ENCODE measurements at regions not wholly inside any gene's neighbourhood (a gene's known extent, or its start where the extent isn't known, plus 50 kb on each side); places are given as distances from the start of the nearest gene placed in this dataset.

DNA sequence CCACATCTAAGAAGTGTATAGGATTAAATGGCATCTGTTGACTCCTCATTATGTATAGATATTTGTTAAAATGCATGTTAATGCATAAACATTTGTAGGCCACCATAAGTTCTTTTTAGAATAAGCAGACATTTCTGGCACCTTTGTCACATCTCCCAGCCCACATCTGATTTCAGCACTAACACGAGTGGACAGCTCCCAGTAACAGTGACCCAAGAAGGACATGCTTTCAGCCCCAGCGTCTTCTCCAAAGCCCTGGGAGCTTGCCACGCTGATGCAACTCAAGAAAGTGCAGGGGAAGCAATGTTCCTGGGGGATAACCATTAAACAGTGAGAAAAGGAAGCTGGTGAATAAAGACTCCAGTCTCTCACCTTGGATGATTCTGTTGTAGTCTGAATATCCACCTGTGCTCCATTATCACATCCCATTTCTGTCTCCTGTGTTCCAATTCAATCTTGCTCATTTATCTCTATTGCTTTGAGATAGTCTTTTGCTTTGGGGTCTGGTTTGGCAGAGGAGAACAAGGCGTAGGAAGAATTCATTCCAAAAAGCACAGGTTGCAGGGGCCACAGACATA, 182.6 kb upstream of the THSD7B start:
- Histone ChIP-seq H3K9me3 (ENCODE audit: control insufficient read depth in 2 of 2, low read length in 2 of 2) (no peaks in the 10 kb centered on the region), H3K36me3 (ENCODE audit: control insufficient read depth in 2 of 2, insufficient read depth in 2 of 2, low read length in 2 of 2) (no peaks in the 10 kb centered on the region), H3K27me3 (ENCODE audit: control insufficient read depth in 2 of 2, insufficient read depth in 2 of 2, low read length in 2 of 2) (no peaks in the 10 kb centered on the region), H3K4me1 (ENCODE audit: control insufficient read depth in 2 of 2, insufficient read depth in 2 of 2, low read length in 2 of 2) (no peaks in the 10 kb centered on the region), H3K27ac (ENCODE audit: low read depth in 2 of 2, low read length in 2 of 2) (no peak overlapping the region), H3K4me3 (ENCODE audit: low read length in 2 of 2) (no peak overlapping the region), H3K9ac (ENCODE audit: low read depth in 1 of 2, low read length in 2 of 2) (no peak overlapping the region)

GRCh38 chr2:136572335-136572734, 193.0 kb upstream of the THSD7B start:
- Histone ChIP-seq H3K4me1 (ENCODE audit: control insufficient read depth in 2 of 2, insufficient read depth in 2 of 2, low read length in 2 of 2) (no peaks in the 10 kb centered on the region), H3K9me3 (ENCODE audit: control insufficient read depth in 2 of 2, low read length in 2 of 2) (no peaks in the 10 kb centered on the region), H3K27ac (ENCODE audit: low read depth in 2 of 2, low read length in 2 of 2) (no peak overlapping the region), H3K27me3 (ENCODE audit: control insufficient read depth in 2 of 2, insufficient read depth in 2 of 2, low read length in 2 of 2) (no peaks in the 10 kb centered on the region), H3K9ac (ENCODE audit: low read depth in 1 of 2, low read length in 2 of 2) (no peak overlapping the region), H3K4me3 (ENCODE audit: low read length in 2 of 2) (no peak overlapping the region), H3K36me3 (ENCODE audit: control insufficient read depth in 2 of 2, insufficient read depth in 2 of 2, low read length in 2 of 2) (no peaks in the 10 kb centered on the region)

DNA sequence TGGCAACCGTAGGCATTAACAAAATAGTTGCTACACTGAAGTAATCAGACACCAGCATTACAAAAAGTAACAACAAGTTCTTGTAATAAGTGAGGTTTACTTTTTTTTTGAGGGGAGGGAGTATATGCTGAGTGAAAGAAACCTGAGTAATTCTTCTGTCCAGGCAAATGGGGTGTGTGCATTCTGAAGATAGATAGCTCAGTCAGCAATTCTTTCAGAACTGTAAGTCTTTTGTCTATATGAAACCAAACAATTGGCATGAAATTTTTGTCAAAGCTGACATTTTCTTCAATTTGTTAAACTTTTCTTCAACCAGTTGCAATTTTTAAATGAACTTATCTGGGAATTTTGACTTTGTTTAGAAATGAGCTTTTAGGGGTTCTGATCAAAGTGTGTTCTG, 208.1 kb upstream of the THSD7B start:
- Histone ChIP-seq H3K9me3 (ENCODE audit: control insufficient read depth in 2 of 2, low read length in 2 of 2) (no peaks in the 10 kb centered on the region), H3K27me3 (ENCODE audit: control insufficient read depth in 2 of 2, insufficient read depth in 2 of 2, low read length in 2 of 2) (no peaks in the 10 kb centered on the region), H3K9ac (ENCODE audit: low read depth in 1 of 2, low read length in 2 of 2) (no peak overlapping the region), H3K36me3 (ENCODE audit: control insufficient read depth in 2 of 2, insufficient read depth in 2 of 2, low read length in 2 of 2) (no peaks in the 10 kb centered on the region), H3K27ac (ENCODE audit: low read depth in 2 of 2, low read length in 2 of 2) (no peak overlapping the region), H3K4me1 (ENCODE audit: control insufficient read depth in 2 of 2, insufficient read depth in 2 of 2, low read length in 2 of 2) (no peaks in the 10 kb centered on the region), H3K4me3 (ENCODE audit: low read length in 2 of 2) (no peak overlapping the region)

- H3K36me3 ChIP-seq (ENCODE audit: control insufficient read depth in 2 of 2, insufficient read depth in 2 of 2, low read length in 2 of 2), result no peaks in the 10 kb centered on the region
- no peak overlapping the region for H3K27ac ChIP-seq (ENCODE audit: low read depth in 2 of 2, low read length in 2 of 2)
- H3K4me1 ChIP-seq (ENCODE audit: control insufficient read depth in 2 of 2, insufficient read depth in 2 of 2, low read length in 2 of 2), result no peaks in the 10 kb centered on the region
- H3K4me3 ChIP-seq (ENCODE audit: low read length in 2 of 2), result no peak overlapping the region
- H3K9me3 ChIP-seq (ENCODE audit: control insufficient read depth in 2 of 2, low read length in 2 of 2), result no peaks in the 10 kb centered on the region
- H3K9ac ChIP-seq (ENCODE audit: low read depth in 1 of 2, low read length in 2 of 2), result no peak overlapping the region
- no peaks in the 10 kb centered on the region for H3K27me3 ChIP-seq (ENCODE audit: control insufficient read depth in 2 of 2, insufficient read depth in 2 of 2, low read length in 2 of 2)
Observed at GRCh38 chr2:136550181-136550580, 215.2 kb upstream of the THSD7B start.

DNA sequence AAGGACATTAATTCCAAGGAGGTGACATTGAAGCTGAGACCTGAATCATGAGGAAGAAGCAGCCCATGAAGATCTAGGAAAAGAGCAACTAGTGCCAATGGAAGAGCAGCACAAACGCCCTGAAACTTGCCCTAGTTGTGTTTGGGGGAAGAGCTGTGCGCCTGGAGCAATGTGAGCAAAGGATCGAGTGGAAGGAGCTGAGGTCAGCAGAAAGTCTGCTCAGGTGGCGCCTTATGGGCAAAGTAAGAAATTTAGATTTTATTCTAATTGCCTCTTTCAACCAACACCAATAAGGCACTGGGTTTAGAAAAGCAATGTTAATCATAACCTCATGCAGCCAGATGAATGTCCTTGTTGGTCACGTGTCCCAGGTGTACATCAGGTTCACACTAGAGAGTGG, 226.0 kb upstream of the THSD7B start:
- Histone ChIP-seq H3K27me3 (ENCODE audit: control insufficient read depth in 2 of 2, insufficient read depth in 2 of 2, low read length in 2 of 2) (no peaks in the 10 kb centered on the region), H3K4me3 (ENCODE audit: low read length in 2 of 2) (no peak overlapping the region), H3K9me3 (ENCODE audit: control insufficient read depth in 2 of 2, low read length in 2 of 2) (no peaks in the 10 kb centered on the region), H3K9ac (ENCODE audit: low read depth in 1 of 2, low read length in 2 of 2) (no peak overlapping the region), H3K36me3 (ENCODE audit: control insufficient read depth in 2 of 2, insufficient read depth in 2 of 2, low read length in 2 of 2) (no peaks in the 10 kb centered on the region), H3K27ac (ENCODE audit: low read depth in 2 of 2, low read length in 2 of 2) (no peak overlapping the region), H3K4me1 (ENCODE audit: control insufficient read depth in 2 of 2, insufficient read depth in 2 of 2, low read length in 2 of 2) (no peaks in the 10 kb centered on the region)

DNA sequence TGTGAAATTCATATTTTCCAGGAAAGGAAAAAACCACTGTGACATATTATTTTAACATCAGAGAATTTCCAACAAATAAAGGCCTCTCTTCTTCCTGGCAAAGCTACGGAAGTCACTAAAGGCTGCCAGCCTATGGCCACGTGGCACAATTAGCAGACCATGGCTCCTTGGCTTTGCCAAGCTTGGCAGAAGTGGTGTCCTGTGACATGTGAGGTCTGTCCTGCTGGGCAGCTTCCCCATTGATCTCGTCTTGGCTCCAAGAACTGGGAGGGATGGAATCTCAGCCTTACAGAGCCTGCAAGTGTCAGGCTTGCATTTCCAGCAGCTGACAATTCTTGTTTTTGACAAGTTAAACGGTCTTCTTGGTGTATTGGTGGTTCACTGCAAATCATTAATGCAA, 226.9 kb upstream of the THSD7B start:
- H3K27me3 ChIP-seq (ENCODE audit: control insufficient read depth in 2 of 2, insufficient read depth in 2 of 2, low read length in 2 of 2), result no peaks in the 10 kb centered on the region
- no peak overlapping the region for H3K4me3 ChIP-seq (ENCODE audit: low read length in 2 of 2)
- H3K36me3 ChIP-seq (ENCODE audit: control insufficient read depth in 2 of 2, insufficient read depth in 2 of 2, low read length in 2 of 2), result no peaks in the 10 kb centered on the region
- H3K27ac ChIP-seq (ENCODE audit: low read depth in 2 of 2, low read length in 2 of 2), result no peak overlapping the region
- H3K9me3 ChIP-seq (ENCODE audit: control insufficient read depth in 2 of 2, low read length in 2 of 2), result no peaks in the 10 kb centered on the region
- no peaks in the 10 kb centered on the region for H3K4me1 ChIP-seq (ENCODE audit: control insufficient read depth in 2 of 2, insufficient read depth in 2 of 2, low read length in 2 of 2)
- H3K9ac ChIP-seq (ENCODE audit: low read depth in 1 of 2, low read length in 2 of 2), result no peak overlapping the region

DNA sequence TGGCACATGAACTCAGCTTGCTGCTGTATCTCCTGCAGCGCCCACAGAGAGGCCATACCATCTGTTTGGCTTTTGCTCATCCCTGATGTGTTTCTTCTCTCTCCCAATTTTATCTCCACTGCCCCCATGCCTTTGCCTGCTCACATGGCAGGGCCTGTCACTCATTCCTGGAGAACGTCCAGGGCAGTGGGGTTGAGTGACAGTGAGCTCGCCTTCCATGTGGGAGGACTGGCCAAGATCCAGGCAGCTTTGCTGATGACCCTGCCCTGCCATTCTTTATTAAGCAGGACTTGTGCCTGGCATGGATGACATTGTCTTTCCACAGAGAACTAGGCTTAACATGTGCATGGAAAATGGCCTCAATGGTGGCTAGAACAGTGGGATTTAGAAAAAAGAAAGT, 230.5 kb upstream of the THSD7B start:
- Histone ChIP-seq H3K36me3 (ENCODE audit: control insufficient read depth in 2 of 2, insufficient read depth in 2 of 2, low read length in 2 of 2) (no peaks in the 10 kb centered on the region), H3K9ac (ENCODE audit: low read depth in 1 of 2, low read length in 2 of 2) (no peak overlapping the region), H3K27me3 (ENCODE audit: control insufficient read depth in 2 of 2, insufficient read depth in 2 of 2, low read length in 2 of 2) (no peaks in the 10 kb centered on the region), H3K27ac (ENCODE audit: low read depth in 2 of 2, low read length in 2 of 2) (no peak overlapping the region), H3K4me3 (ENCODE audit: low read length in 2 of 2) (no peak overlapping the region), H3K4me1 (ENCODE audit: control insufficient read depth in 2 of 2, insufficient read depth in 2 of 2, low read length in 2 of 2) (no peaks in the 10 kb centered on the region), H3K9me3 (ENCODE audit: control insufficient read depth in 2 of 2, low read length in 2 of 2) (no peaks in the 10 kb centered on the region)

DNA sequence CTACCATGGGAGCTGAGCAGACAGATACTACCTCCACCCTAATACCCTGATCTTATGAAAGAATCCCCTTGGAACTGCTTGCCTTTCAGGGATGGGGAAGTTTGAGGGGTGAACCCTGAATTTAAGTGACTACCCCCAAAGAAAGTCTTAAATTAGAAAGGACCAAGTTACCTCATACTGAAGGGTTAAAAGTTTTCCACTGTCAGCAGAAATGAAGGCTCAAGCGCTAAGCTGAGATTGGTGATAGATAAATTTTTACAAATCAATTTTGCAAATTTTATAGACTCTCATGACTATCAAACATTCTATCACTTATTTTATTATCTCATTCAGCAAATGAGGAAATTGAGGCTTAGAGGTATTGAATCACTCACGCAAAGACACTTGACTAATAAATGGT, 233.2 kb upstream of the THSD7B start:
- Histone ChIP-seq H3K27ac (ENCODE audit: low read depth in 2 of 2, low read length in 2 of 2) (no peak overlapping the region), H3K4me3 (ENCODE audit: low read length in 2 of 2) (no peak overlapping the region), H3K36me3 (ENCODE audit: control insufficient read depth in 2 of 2, insufficient read depth in 2 of 2, low read length in 2 of 2) (no peaks in the 10 kb centered on the region), H3K27me3 (ENCODE audit: control insufficient read depth in 2 of 2, insufficient read depth in 2 of 2, low read length in 2 of 2) (no peaks in the 10 kb centered on the region), H3K4me1 (ENCODE audit: control insufficient read depth in 2 of 2, insufficient read depth in 2 of 2, low read length in 2 of 2) (no peaks in the 10 kb centered on the region), H3K9ac (ENCODE audit: low read depth in 1 of 2, low read length in 2 of 2) (no peak overlapping the region), H3K9me3 (ENCODE audit: control insufficient read depth in 2 of 2, low read length in 2 of 2) (no peaks in the 10 kb centered on the region)

GRCh38 chr2:136531731-136532130, 233.6 kb upstream of the THSD7B start:
- no peak overlapping the region for H3K27ac ChIP-seq (ENCODE audit: low read depth in 2 of 2, low read length in 2 of 2)
- H3K4me3 ChIP-seq (ENCODE audit: low read length in 2 of 2), result no peak overlapping the region
- no peaks in the 10 kb centered on the region for H3K9me3 ChIP-seq (ENCODE audit: control insufficient read depth in 2 of 2, low read length in 2 of 2)
- no peaks in the 10 kb centered on the region for H3K4me1 ChIP-seq (ENCODE audit: control insufficient read depth in 2 of 2, insufficient read depth in 2 of 2, low read length in 2 of 2)
- no peaks in the 10 kb centered on the region for H3K27me3 ChIP-seq (ENCODE audit: control insufficient read depth in 2 of 2, insufficient read depth in 2 of 2, low read length in 2 of 2)
- H3K36me3 ChIP-seq (ENCODE audit: control insufficient read depth in 2 of 2, insufficient read depth in 2 of 2, low read length in 2 of 2), result no peaks in the 10 kb centered on the region
- no peak overlapping the region for H3K9ac ChIP-seq (ENCODE audit: low read depth in 1 of 2, low read length in 2 of 2)

DNA sequence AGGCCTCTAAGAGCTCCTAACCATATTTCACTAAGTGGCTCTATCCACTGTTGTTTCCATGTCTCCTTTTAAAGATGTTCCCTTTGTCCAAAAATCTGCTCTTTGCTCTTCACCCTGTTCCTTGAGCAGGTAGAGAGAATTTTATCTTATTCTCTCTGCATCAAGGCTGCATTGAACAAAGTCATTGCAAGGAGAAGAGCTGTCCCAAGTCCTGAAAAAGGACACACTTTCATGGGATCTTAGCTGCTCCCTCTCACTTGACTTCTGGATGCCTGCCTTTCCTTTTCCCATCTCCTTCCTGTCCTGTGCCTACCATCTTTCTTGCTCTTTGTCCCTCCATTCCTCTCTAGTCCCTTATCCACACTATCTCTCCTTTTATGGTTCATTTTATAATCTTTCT, 235.2 kb upstream of the THSD7B start:
- H3K27me3 ChIP-seq (ENCODE audit: control insufficient read depth in 2 of 2, insufficient read depth in 2 of 2, low read length in 2 of 2), result no peaks in the 10 kb centered on the region
- H3K4me3 ChIP-seq (ENCODE audit: low read length in 2 of 2), result no peak overlapping the region
- H3K27ac ChIP-seq (ENCODE audit: low read depth in 2 of 2, low read length in 2 of 2), result no peak overlapping the region
- no peak overlapping the region for H3K9ac ChIP-seq (ENCODE audit: low read depth in 1 of 2, low read length in 2 of 2)
- H3K36me3 ChIP-seq (ENCODE audit: control insufficient read depth in 2 of 2, insufficient read depth in 2 of 2, low read length in 2 of 2), result no peaks in the 10 kb centered on the region
- H3K4me1 ChIP-seq (ENCODE audit: control insufficient read depth in 2 of 2, insufficient read depth in 2 of 2, low read length in 2 of 2), result no peaks in the 10 kb centered on the region
- H3K9me3 ChIP-seq (ENCODE audit: control insufficient read depth in 2 of 2, low read length in 2 of 2), result no peaks in the 10 kb centered on the region

DNA sequence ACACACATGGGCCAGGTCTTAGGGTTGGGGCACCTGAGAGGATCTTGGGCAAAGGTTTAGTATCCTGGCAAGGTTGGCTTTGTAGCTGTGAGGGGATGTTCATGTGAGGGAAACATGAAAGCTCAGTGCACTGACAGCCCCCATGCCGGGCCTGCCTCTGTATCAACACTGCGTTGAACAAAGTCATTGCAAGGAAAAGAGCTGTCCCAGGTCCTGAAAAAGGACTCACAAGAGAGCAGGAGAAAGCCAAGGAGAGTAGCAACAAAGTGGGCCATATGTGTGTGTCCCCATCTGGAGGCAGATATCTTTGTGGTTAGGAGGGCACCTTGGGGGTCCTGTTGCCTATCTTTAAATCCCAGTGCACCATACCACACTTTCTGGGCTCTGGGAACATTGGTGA, 237.8 kb upstream of the THSD7B start:
- H3K4me1 ChIP-seq (ENCODE audit: control insufficient read depth in 2 of 2, insufficient read depth in 2 of 2, low read length in 2 of 2), result no peaks in the 10 kb centered on the region
- H3K27me3 ChIP-seq (ENCODE audit: control insufficient read depth in 2 of 2, insufficient read depth in 2 of 2, low read length in 2 of 2), result no peaks in the 10 kb centered on the region
- H3K4me3 ChIP-seq (ENCODE audit: low read length in 2 of 2), result no peak overlapping the region
- no peak overlapping the region for H3K27ac ChIP-seq (ENCODE audit: low read depth in 2 of 2, low read length in 2 of 2)
- H3K9me3 ChIP-seq (ENCODE audit: control insufficient read depth in 2 of 2, low read length in 2 of 2), result no peaks in the 10 kb centered on the region
- no peaks in the 10 kb centered on the region for H3K36me3 ChIP-seq (ENCODE audit: control insufficient read depth in 2 of 2, insufficient read depth in 2 of 2, low read length in 2 of 2)
- H3K9ac ChIP-seq (ENCODE audit: low read depth in 1 of 2, low read length in 2 of 2), result no peak overlapping the region

Data from mucosa of rectum (tissue), 2 donors.